SK-N-MC (cell line): ENCODE measurements at regions not wholly inside any gene's neighbourhood (a gene's known extent, or its start where the extent isn't known, plus 50 kb on each side); places are given as distances from the start of the nearest gene placed in this dataset.

Experiments
- EZH2 ChIP-seq: fragments of 200-600 bp; sonication (generic); IDR thresholded peaks from one replicate; pipeline ENCODE4 v1.6.1; 2017; ENCODE audit warnings: antibody characterized with exemption
- FOXP2 ChIP-seq: optimal IDR thresholded peaks from 2 replicates; pipeline ENCODE3; 2011; ENCODE audit warnings: mild to moderate bottlenecking, moderate library complexity; ENCODE audit not compliant: insufficient read depth; ENCODE audit errors: extremely low read length, control extremely low read depth
- POLR2AphosphoS5 ChIP-seq: IDR thresholded peaks from 2 replicates; pipeline ENCODE4 v1.6.1; 2012; ENCODE audit warnings: mild to moderate bottlenecking, low read depth, low read length, borderline replicate concordance

- TF ChIP-seq EZH2 (no peak), POLR2AphosphoS5 (no peak), FOXP2 (no peak)
Observed at GRCh38 chr6:141969201-141969600, 163.5 kb upstream of the GJE1 start.
